ENCODE measurements at regions not wholly inside any gene's neighbourhood (a gene's known extent, or its start where the extent isn't known, plus 50 kb on each side); places are given as distances from the start of the nearest gene placed in this dataset.

DNA sequence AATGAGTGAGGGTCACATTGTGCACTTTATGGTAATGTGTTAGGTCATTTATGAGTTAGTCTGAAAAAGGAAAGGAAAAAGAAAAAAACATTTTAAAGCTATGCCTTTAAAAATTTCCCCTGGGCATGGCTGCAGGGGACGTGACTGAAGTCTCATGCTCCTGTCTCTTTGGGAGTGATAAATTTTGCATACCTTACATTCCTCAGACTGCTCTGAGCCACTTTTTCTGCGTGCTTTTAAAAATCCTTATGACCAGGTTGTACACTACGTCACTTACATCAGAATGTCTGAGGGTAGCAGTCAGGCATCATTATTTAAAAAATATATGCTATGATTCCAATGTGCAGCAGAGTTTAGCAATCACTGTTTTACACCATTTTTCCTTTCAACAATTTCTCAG is 121.2 kb downstream of the RFPL4B start:
- TF ChIP-seq CTCF (IDR thresholded peaks at IDR 0.05) (no peak), POLR2A (IDR thresholded peaks at IDR 0.05) (no peak)
